ENCODE measurements at regions not wholly inside any gene's neighbourhood (a gene's known extent, or its start where the extent isn't known, plus 50 kb on each side); places are given as distances from the start of the nearest gene placed in this dataset.

DNA sequence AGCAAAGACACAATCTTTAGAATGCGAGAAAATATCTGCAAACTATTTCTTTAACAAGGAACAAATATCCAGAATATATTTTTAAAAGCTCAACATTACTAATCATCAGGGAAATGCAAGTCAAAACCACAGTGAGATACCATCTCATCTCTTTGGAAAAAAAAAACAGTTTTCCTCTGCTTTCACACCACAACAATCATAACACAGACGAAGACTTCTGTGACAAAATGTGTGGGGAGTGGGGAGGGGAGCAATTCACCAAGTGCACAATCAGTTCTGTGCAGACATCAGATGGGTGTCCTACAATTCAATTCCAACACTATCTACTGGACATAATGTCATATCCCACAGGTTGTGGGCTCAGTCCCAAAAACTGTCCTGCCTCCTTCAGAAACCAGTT, 293.2 kb upstream of the SLC7A11 start:
- TF ChIP-seq, protein P1, sequence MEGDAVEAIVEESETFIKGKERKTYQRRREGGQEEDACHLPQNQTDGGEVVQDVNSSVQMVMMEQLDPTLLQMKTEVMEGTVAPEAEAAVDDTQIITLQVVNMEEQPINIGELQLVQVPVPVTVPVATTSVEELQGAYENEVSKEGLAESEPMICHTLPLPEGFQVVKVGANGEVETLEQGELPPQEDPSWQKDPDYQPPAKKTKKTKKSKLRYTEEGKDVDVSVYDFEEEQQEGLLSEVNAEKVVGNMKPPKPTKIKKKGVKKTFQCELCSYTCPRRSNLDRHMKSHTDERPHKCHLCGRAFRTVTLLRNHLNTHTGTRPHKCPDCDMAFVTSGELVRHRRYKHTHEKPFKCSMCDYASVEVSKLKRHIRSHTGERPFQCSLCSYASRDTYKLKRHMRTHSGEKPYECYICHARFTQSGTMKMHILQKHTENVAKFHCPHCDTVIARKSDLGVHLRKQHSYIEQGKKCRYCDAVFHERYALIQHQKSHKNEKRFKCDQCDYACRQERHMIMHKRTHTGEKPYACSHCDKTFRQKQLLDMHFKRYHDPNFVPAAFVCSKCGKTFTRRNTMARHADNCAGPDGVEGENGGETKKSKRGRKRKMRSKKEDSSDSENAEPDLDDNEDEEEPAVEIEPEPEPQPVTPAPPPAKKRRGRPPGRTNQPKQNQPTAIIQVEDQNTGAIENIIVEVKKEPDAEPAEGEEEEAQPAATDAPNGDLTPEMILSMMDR (IDR thresholded peaks at IDR 0.05): no peak
- TF ChIP-seq POLR2AphosphoS5 (IDR thresholded peaks at IDR 0.05) (no peak), EP300 (IDR thresholded peaks at IDR 0.05) (no peak), POLR2A (IDR thresholded peaks at IDR 0.05) (no peak)
